Cerebellar cortex (tissue), 1 donor: ENCODE measurements at regions not wholly inside any gene's neighbourhood (a gene's known extent, or its start where the extent isn't known, plus 50 kb on each side); places are given as distances from the start of the nearest gene placed in this dataset.
"Not testable (repeated sequence)": the region's sequence is repeated elsewhere in the genome, so short reads cannot be mapped to it uniquely, and the experiment has no call there.

Source experiments
- DNase-seq: peaks from one replicate; pipeline ENCODE4 v3.0.0-alpha.2; 2015; ENCODE audit warnings: low spot score

- DNase-seq = no peak
These were observed 199.2 kb downstream of the MN1 start for GRCh38 chr22:27602390-27602789.

- DNase-seq = no peak
These were observed 198.3 kb downstream of the MN1 start for GRCh38 chr22:27603111-27603799.

GRCh38 chr22:27603800-27604144 lies 197.8 kb downstream of the MN1 start:
- no peak for DNase-seq

- no peak for DNase-seq
These were observed 196.2 kb downstream of the MN1 start for GRCh38 chr22:27605390-27605789.

- DNase-seq = not testable (repeated sequence)
These were observed 193.8 kb downstream of the MN1 start for GRCh38 chr22:27607750-27608149.

- DNase-seq = no peak
These were observed 192.1 kb downstream of the MN1 start for GRCh38 chr22:27609451-27609888.

GRCh38 chr22:27610164-27610563 lies 191.4 kb downstream of the MN1 start:
- not testable (repeated sequence) for DNase-seq

- DNase-seq = no peak
These were observed 190.4 kb downstream of the MN1 start for GRCh38 chr22:27610863-27611786.

- DNase-seq = no peak
These were observed 189.4 kb downstream of the MN1 start for GRCh38 chr22:27612115-27612514.

GRCh38 chr22:27613099-27614005 lies 188.2 kb downstream of the MN1 start:
- DNase-seq = no peak

GRCh38 chr22:27614006-27614649 lies 187.4 kb downstream of the MN1 start:
- DNase-seq = no peak

GRCh38 chr22:27614650-27615007 lies 186.9 kb downstream of the MN1 start:
- no peak for DNase-seq

GRCh38 chr22:27615408-27615807 lies 186.1 kb downstream of the MN1 start:
- no peak for DNase-seq

- no peak for DNase-seq
These were observed 185.5 kb downstream of the MN1 start for GRCh38 chr22:27616033-27616432.

- no peak for DNase-seq
These were observed 184.2 kb downstream of the MN1 start for GRCh38 chr22:27617214-27617881.

GRCh38 chr22:27620367-27621154 lies 181.0 kb downstream of the MN1 start:
- no peak for DNase-seq

- DNase-seq = no peak
These were observed 180.0 kb downstream of the MN1 start for GRCh38 chr22:27621486-27622070.

GRCh38 chr22:27624042-27624441 lies 177.5 kb downstream of the MN1 start:
- DNase-seq = no peak

GRCh38 chr22:27624705-27625104 lies 176.9 kb downstream of the MN1 start:
- no peak for DNase-seq
